ENCODE measurements at regions not wholly inside any gene's neighbourhood (a gene's known extent, or its start where the extent isn't known, plus 50 kb on each side); places are given as distances from the start of the nearest gene placed in this dataset.

- no peak overlapping the region for H3K4me3 ChIP-seq (ENCODE audit: low read depth in 2 of 2, low read length in 2 of 2)
- ChIA-PET POLR2A (interaction anchor here (0.6 kb wide), 1 partner anchor 575 kb away, joined by 3 read pairs; no protein-coding TSS in a partner anchor), CTCF (no interaction called here)
- ATAC-seq (no peak), DNase-seq (ENCODE audit: low read depth, low spot score) (no peak)
- H3K4me1 ChIP-seq (ENCODE audit: control insufficient read depth, insufficient read depth, low read length) = no peaks in the 10 kb centered on the region
- no TSS peak for BruUV-seq (replicated peaks)
- in situ Hi-C loops (cut with HindIII; ENCODE audit: low pct_unique_long_range_greater_than_20kb, low sequenced_read_pairs) (no loop called here), intact Hi-C loops (cut with micrococcal nuclease; ENCODE audit: unreplicated experiment) (no loop called here)
- H3K36me3 ChIP-seq (ENCODE audit: control insufficient read depth, insufficient read depth, low read length) = no peaks in the 10 kb centered on the region
- no peak overlapping the region for H3K27ac ChIP-seq (ENCODE audit: low read length)
- TF ChIP-seq SIN3A (IDR thresholded peaks at IDR 0.05; ENCODE audit: borderline replicate concordance, insufficient read depth, low read depth, low read length) (no peak), TCF7L2 (IDR thresholded peaks at IDR 0.05; ENCODE audit: low read depth, low read length) (no peak)
- H3K9me3 ChIP-seq (ENCODE audit: control insufficient read depth, insufficient read depth, low read depth, low read length) = no peaks in the 10 kb centered on the region
- no peaks in the 10 kb centered on the region for H3K27me3 ChIP-seq (ENCODE audit: control insufficient read depth, insufficient read depth, low read length)
Measured at GRCh38 chr14:83798421-83798820, 1731.5 kb upstream of the FLRT2 start.

DNA sequence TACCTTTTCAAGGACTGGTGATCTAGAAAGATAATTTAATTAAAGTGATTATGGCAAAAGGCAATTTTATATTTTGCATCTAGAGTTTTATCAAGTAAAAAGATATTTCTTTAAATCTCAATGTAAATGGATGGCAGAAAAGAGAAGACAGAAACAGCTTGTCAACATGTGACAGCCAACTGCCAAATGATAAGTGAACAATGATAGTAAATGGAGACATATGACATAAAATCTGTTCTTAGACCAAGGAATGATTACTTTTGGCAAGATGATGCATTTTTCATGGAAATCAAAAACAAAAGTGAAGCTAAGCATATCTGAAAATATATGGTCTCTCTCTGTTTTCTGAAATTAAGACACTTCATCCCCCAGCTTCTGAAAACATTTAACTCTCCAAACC is 1730.7 kb upstream of the FLRT2 start:
- ChIA-PET CTCF (no interaction called here), POLR2A (no interaction called here)
- in situ Hi-C loops (cut with HindIII; ENCODE audit: low pct_unique_long_range_greater_than_20kb, low sequenced_read_pairs) (no loop called here), intact Hi-C loops (cut with micrococcal nuclease; ENCODE audit: unreplicated experiment) (no loop called here)
- H3K27me3 ChIP-seq (ENCODE audit: control insufficient read depth, insufficient read depth, low read length) = no peaks in the 10 kb centered on the region
- BruUV-seq (replicated peaks) = no TSS peak
- no peak overlapping the region for H3K4me3 ChIP-seq (ENCODE audit: low read depth in 2 of 2, low read length in 2 of 2)
- no peaks in the 10 kb centered on the region for H3K4me1 ChIP-seq (ENCODE audit: control insufficient read depth, insufficient read depth, low read length)
- TF ChIP-seq REST (IDR thresholded peaks at IDR 0.05; ENCODE audit: insufficient read depth in 1 of 2, low read depth in 2 of 2, low read length in 1 of 2) = no peak
- TF ChIP-seq POLR2AphosphoS5 (IDR thresholded peaks at IDR 0.05; ENCODE audit: low read depth, low read length) = no peak
- no peaks in the 10 kb centered on the region for H3K36me3 ChIP-seq (ENCODE audit: control insufficient read depth, insufficient read depth, low read length)
- DNase-seq (ENCODE audit: low read depth, low spot score) (no peak), ATAC-seq (no peak)
- no peak overlapping the region for H3K27ac ChIP-seq (ENCODE audit: low read length)
- H3K9me3 ChIP-seq (ENCODE audit: control insufficient read depth, insufficient read depth, low read depth, low read length) = no peaks in the 10 kb centered on the region

DNA sequence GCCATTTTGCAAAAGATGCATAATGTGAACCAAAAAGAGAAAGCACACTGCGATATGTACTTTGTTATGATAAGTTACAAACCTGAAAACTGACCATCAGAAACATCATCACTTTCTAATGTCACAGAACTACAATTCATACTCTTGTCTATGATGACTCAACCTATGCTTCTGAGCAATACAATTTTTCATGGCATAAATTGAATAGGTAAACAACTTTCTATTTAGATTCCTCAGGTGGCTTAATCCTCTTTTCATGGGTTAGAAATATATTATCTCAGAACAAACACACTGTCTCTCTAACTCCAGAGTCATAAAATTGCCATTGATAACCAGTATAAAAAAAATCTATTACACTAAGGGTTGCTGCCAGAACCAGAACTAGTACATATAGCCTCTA is 1715.0 kb upstream of the FLRT2 start:
- H3K36me3 ChIP-seq (ENCODE audit: control insufficient read depth, insufficient read depth, low read length) = no peaks in the 10 kb centered on the region; the same call in 1 of the 2 replicates
- TF ChIP-seq TCF7L2 (IDR thresholded peaks at IDR 0.05; ENCODE audit: low read depth, low read length) (no peak), SIN3A (IDR thresholded peaks at IDR 0.05; ENCODE audit: borderline replicate concordance, insufficient read depth, low read depth, low read length) (no peak), POLR2AphosphoS5 (IDR thresholded peaks at IDR 0.05; ENCODE audit: low read depth, low read length) (no peak), REST (IDR thresholded peaks at IDR 0.05; ENCODE audit: insufficient read depth in 1 of 2, low read depth in 2 of 2, low read length in 1 of 2) (no peak), CTCF (IDR thresholded peaks at IDR 0.05) (no peak)
- intact Hi-C loops (cut with micrococcal nuclease; ENCODE audit: unreplicated experiment) = no loop called here
- no TSS peak for BruUV-seq (replicated peaks)
- CTCF ChIA-PET = no interaction called here
- POLR2A ChIA-PET = no interaction called here
- in situ Hi-C loops (cut with HindIII; ENCODE audit: low pct_unique_long_range_greater_than_20kb, low sequenced_read_pairs) = no loop called here
- no peaks in the 10 kb centered on the region for H3K4me1 ChIP-seq (ENCODE audit: control insufficient read depth, insufficient read depth, low read length)
- H3K9me3 ChIP-seq (ENCODE audit: control insufficient read depth, insufficient read depth, low read depth, low read length) = no peaks in the 10 kb centered on the region
- no peak for DNase-seq (ENCODE audit: low read depth, low spot score)
- ATAC-seq = no peak
- H3K4me3 ChIP-seq (ENCODE audit: low read depth in 2 of 2, low read length in 2 of 2) = no peak overlapping the region
- no peaks in the 10 kb centered on the region for H3K27me3 ChIP-seq (ENCODE audit: control insufficient read depth, insufficient read depth, low read length)
- H3K27ac ChIP-seq (ENCODE audit: low read length) = no peak overlapping the region
